GM21619 (cell line): ENCODE measurements at regions not wholly inside any gene's neighbourhood (a gene's known extent, or its start where the extent isn't known, plus 50 kb on each side); places are given as distances from the start of the nearest gene placed in this dataset.

ENCODE experiments used
- ATAC-seq: cut with Tn5 transposase; IDR thresholded peaks from one replicate; pipeline ENCODE4 v1.9.1; 2021; ENCODE audit not compliant: unreplicated experiment

DNA sequence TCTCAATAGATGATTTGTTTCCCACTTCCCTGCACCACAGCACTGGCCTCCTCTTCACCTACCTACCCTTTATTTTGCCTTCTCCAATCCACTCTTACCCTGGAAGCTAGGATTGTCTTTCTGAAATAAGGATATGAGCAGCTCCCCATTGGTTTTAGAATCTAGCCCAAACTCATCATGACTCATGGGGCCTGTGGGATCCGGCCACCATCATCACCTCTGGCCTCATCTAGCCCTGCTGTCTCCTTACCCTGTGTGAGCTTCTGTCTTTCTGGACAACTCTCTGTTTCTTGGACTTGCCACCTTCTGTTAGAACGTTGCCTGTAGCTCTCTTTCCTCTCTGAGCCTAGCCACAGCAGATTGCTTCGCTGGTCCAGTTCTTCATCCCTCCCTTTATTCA, 277.1 kb downstream of the PAX1 start:
- no peak for ATAC-seq

DNA sequence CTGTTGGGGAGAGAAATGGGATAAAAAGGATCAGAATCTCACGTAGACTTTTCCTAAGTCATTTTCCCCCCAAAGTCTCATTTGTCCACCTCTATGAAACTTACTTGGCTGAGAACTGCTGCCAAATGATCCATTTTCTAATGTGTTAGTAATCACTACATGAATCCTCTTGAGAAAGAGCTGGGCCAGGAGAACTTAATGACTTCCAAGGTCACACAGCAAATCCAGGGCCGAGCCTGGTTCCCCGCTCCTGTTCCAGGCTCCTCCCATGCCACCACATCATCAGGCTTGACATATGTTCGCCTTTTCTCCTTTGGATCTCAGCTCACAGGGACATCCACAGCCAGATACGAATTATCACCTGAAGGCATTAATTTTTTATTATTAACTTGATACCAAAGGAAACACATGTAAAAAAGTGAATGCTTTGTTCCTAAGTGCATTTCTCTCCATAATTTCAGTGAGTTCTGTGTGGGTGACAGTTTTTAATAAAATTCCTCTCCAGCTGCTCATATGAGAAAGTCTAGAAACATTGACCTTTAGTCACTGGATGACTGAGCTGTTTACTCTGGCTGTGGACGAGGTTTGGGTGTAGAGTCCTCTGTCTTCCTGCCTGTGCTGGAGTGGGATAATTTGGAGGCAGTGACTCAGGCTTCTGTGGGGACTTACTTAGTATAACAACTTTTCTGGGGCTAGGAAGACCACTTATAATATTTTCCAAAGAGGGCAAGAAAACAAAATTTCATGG, 276.3 kb downstream of the PAX1 start:
- no peak for ATAC-seq

DNA sequence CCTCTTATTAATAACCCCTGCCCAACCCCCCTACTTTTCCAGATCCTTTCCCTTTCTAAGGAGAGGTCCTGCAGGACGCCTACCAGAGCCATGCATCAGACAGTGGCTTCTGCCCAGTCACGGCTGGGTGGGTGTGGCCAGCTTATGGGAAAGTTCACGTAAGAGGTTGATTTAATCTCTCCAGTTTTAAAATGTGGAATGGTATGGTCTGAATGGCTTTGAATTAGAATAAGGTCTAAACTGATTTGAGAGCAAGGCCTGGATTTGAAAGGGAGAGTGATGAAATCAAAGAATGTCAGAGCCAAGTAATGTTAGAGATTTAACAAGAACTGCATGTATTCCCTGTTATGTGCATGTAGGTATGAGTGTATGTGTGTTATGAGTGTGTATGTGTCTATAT, 275.7 kb downstream of the PAX1 start:
- no peak for ATAC-seq

DNA sequence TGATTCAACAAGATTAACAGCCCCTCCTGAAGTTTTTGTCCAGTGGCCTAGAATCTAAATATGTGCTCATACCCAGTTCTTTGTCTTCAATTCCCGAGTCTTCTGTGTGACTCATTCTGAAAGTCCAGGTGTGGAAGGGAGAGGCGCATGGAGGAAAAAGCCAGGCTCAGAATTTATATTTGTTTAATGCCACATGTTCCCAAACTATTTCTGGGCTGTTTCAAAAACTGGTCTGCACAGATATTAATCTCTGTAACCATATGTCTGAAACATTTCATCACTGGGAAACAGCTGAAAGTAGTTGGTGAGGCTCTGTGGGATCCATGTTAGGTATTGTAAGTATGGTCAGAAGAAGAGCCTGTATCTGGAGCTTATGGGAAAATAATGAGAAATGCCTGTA, 266.0 kb downstream of the PAX1 start:
- ATAC-seq = no peak

DNA sequence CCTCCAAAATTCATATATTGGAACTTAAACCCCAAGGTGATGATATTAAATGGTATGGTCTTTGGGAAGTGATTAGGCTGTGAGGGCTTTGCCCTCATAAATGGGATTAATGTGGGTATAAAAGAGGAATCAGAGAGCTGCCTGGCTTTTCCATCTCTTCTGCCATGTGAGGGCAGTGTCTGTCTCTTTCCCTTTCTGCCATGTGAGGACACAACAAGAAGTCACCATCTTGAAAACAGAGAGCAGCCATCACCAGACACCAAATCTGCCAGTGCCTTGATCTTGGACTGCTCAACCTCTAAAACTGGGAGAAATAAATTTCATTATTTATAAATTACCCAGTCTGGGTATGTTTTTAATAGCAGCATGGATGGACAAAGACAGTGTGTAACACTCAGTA, 263.0 kb downstream of the PAX1 start:
- ATAC-seq = no peak

GRCh38 chr20:21967481-21967880, 262.0 kb downstream of the PAX1 start:
- ATAC-seq = no peak

- ATAC-seq = no peak
Measured at GRCh38 chr20:21956591-21956990, 251.1 kb downstream of the PAX1 start.

DNA sequence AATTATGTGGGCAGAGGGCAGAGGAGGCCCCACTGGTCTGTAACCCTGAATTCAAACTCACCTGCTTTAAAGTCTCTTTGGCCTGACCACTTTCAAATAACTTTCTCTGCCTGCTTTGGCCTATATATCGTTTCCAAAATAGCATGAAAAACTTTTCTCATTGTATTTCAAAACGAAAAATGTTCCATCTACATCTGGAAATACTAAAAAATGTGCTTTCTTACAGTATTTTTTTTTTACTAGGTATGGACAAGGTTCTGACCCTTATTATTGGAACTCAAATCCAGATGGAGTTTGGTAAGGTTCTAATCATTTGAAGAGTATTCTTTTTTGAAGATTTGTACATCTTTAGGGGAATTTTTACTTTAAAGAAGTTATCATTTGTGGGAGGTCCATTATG, 241.9 kb downstream of the PAX1 start:
- ATAC-seq = no peak

GRCh38 chr20:21944227-21944626, 238.8 kb downstream of the PAX1 start:
- no peak for ATAC-seq

DNA sequence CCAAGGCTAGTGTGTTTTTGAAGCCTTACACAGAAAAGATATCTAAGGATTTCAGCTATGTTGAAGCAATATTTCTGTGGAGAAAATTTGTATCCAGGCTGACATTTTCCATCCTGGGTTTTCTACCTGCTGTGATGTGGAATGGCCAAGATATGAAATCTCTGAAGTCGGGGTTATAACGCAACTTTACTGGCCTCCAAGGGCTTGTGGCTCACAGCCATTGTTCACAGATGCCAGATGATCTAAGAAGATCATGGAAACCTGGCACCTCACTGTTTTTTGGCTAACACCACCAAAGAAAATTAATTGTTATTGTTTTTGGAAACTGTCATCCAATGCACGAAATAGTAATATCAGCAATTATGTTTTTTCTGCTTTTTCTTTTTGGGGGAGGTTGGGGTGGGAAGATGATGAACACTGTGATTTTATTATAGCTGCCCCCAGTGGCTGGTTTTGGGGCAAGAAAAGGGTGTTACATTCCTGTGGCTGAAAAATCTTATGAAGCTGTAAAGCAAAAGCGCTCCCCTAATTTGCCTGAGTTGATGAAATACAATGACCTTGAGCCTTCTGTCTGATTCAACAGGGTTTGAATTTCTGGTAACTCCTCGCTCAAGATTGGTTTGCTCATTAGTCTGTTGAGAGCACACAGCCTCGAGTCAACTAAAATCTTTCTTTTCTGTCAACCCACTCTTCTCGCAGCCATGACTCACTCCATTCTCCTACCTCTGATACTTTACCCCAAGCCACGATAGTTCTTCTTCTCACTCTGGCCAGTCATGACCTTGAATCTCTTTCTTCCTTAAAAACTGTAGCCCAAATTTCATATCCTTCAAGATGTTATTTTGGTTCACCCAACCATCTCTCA, 236.7 kb downstream of the PAX1 start:
- no peak for ATAC-seq

DNA sequence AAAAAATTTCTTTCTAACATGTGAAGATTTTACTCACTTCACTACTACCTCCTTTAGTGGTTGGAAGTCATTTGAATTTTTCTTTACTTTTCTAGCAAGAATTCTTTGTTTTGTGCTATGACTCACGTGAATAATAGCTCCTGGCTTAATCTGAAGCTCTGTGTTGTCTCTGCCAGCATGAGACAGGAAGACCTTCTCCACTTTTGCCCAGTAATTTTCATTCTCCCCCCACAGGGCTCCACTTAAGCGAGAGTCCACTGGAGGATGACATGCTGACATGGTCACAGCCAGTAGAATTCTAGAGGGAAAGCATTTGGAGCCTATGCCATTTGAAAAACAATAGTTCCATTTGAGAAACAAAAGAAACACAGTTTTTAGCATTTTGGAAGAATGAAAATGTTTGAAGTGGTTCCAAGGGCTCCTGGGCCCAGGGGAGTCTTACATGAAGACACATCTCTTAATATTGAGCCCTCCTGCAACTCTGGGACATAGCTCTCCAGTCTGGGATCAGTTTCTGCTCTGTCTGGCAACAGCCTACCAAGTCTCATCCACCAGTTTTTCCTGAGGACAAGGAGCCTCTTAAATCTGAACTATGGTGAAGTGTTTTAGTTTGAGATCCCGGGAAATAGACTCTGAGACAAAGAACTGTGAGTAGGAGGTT, 231.4 kb downstream of the PAX1 start:
- ATAC-seq = no peak

DNA sequence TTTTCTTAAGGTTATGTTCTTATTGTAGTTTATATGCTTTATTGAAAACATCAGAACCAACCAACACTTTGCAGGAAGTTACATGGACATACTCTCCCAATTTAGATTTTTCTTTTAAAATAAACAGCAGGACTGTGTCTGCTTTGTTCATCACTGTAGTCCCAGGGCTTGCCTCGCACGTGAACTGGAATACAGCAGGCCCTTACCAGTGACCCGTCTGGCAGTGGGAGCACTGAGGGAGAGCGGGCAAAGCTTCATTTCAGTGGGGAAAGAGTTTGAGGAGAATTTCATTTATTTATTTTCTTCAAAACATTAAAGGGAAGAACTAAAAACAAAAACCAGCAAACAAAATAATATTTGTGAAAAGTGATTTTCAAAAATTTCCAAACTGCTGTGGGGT, 230.8 kb downstream of the PAX1 start:
- ATAC-seq = no peak

DNA sequence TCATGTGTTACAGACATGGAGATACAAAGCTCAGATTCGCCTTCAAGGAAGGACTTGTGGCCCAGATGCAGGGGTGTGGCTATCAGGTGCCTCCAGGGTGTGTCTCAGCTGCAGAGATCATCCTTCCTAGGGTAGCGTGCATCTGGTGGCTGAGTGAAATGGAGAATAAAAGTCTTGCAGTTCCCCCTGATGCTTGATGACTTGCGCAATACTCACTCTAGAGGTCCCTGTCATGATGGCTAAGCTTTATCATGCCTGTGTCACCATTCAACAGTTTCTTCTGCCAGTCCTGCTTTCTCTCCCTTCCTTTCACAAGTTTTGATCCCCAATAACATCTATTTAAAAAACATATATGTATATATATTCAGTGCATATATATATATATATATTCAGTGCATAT, 228.1 kb downstream of the PAX1 start:
- ATAC-seq = no peak

- ATAC-seq = no peak
Measured at GRCh38 chr20:21921251-21921650, 215.8 kb downstream of the PAX1 start.

DNA sequence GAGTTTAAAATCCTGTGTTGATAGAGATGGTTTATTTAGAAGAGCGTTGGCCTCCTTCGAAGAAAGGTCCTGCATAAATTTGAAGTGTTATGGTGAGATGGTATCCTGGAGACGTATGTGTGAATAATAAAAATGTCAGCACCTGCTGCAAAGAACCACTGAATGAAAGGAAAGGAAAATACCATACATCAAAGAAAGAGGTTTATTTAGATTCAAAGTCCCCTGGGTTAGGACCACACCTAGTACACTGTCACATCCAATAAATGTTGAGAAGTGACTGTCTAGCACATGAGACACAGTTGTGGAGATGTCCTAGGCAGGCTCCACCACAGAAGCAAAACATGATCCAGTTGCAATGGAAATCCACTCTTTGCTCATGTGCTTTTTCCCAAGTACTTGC, 214.7 kb downstream of the PAX1 start:
- ATAC-seq = no peak

DNA sequence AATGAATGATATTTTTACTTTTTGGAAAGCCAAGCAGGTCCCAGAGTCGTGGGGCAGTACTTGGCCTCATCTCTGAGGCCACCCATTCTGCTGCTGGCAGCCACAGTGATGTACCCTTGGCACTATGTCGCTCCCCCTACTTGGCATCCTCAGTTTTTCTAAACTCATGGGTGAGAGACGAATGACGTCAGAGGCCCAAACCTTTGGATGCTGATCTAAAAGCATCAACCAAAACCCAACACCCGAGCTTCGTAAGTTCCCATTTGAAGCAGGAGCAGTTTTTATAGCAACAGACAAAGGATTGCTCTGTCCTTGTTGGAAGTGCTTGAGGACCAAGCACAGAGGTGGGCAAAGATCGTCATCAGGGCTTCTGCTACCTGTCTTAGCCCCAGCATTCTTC, 212.9 kb downstream of the PAX1 start:
- no peak for ATAC-seq

DNA sequence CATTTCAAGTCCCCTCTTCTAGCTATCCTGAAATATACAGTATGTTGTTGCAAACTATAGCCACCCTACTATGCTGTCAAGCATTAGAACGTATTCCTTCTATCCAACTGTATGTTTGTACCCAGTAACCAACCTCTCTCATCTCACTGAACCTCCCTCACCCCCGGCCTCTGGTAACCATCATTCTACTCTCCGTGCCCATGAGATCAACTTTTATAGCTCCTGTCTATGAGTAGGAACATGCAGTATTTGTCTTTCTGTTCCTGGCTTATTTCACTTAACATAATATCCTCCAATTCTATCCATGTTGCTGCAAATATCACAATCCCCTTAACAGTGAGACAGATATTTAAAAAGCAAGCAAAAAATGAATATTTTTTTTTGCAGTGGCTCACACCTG, 196.9 kb downstream of the PAX1 start:
- ATAC-seq = no peak

GRCh38 chr20:21901470-21902275, 196.2 kb downstream of the PAX1 start:
- ATAC-seq = no peak

- ATAC-seq = no peak
Measured at GRCh38 chr20:21900431-21900830, 195.0 kb downstream of the PAX1 start.

DNA sequence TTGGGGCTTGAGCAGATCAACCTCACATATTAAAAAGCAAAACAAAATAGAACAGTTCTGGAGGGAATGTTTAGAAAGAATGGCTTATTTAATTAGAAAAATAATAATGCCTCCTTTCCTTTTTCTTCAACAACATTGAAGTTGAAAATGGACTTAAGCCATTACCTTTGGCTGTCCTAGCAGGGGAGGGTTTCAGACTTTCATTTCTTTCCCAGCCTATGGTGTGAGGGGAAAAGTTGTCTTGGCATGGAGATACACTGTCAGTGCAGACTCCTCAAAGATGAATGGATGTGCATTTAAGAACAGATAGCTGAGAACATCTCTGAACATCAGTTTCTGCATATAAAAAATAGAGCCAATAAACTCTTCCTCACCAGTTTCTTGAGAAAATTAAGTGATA, 169.5 kb downstream of the PAX1 start:
- ATAC-seq = no peak

DNA sequence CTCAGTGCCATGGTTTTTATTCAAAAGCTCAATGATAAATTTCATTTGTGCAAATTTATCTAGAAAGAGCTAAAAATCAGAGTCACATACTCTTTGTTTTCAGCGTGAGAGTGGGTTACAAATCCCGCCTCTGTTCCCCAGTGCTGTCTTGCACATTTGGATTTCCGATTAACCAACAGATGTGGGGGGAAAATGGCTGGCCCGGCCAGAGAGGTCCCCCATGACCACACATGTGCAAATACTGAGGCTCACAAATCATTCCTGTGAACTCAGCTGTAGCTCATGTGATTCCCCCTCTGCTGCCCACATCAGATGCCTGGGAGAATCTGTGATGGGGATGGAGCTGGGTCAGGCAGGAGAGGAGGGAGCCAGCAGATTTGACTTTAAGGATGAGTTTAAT, 168.7 kb downstream of the PAX1 start:
- no peak for ATAC-seq
